ENCODE measurements at regions not wholly inside any gene's neighbourhood (a gene's known extent, or its start where the extent isn't known, plus 50 kb on each side); places are given as distances from the start of the nearest gene placed in this dataset.

GRCh38 chr21:35217504-35218060 is 168.5 kb upstream of the RUNX1 start:
- ChIA-PET POLR2A (no interaction called here), CTCF (interaction anchor here (1.4 kb wide), 1 partner anchor 12 kb away, joined by 3 read pairs; no protein-coding TSS in a partner anchor)
- H3K27me3 ChIP-seq (ENCODE audit: insufficient read depth, low read length, poor library complexity, severe bottlenecking) = no peaks in the 10 kb centered on the region
- DNase-seq = no peak
- H3K9me3 Mint-ChIP-seq = no peaks in the 10 kb centered on the region
- H3K4me3 ChIP-seq (ENCODE audit: low read length) = no peak overlapping the region
- no peaks in the 10 kb centered on the region for H3K36me3 ChIP-seq (ENCODE audit: insufficient read depth, low read length)
- no peaks in the 10 kb centered on the region for H3K9me3 ChIP-seq (ENCODE audit: low read length)
- H3K27me3 Mint-ChIP-seq = peaks cover 4% of the 10 kb centered on the region in 2 donors
- H3K4me1 ChIP-seq (ENCODE audit: insufficient read depth, low read length) = peaks cover 10% of the 10 kb centered on the region
- peaks cover 9 to 22% (median 16%) of the 10 kb centered on the region in 3 donors for H3K4me1 Mint-ChIP-seq
- H3K36me3 Mint-ChIP-seq = no peaks in the 10 kb centered on the region
- no peak overlapping the region for H3K4me3 Mint-ChIP-seq
- H3K27ac ChIP-seq (ENCODE audit: low read depth, low read length) = no peak overlapping the region
- no peak overlapping the region for H3K27ac Mint-ChIP-seq

- no peak overlapping the region for H3K27ac Mint-ChIP-seq
- H3K4me3 ChIP-seq (ENCODE audit: low read length) = no peak overlapping the region
- peaks cover 4% of the 10 kb centered on the region for H3K4me1 ChIP-seq (ENCODE audit: insufficient read depth, low read length)
- no peaks in the 10 kb centered on the region for H3K36me3 Mint-ChIP-seq
- H3K4me1 Mint-ChIP-seq = peaks cover 4 to 16% (median 10%) of the 10 kb centered on the region in 3 donors
- H3K9me3 Mint-ChIP-seq = no peaks in the 10 kb centered on the region
- no peaks in the 10 kb centered on the region for H3K9me3 ChIP-seq (ENCODE audit: low read length)
- ChIA-PET CTCF (interaction anchor here (1.4 kb wide), 1 partner anchor 12 kb away, joined by 3 read pairs; no protein-coding TSS in a partner anchor), POLR2A (no interaction called here)
- no peak overlapping the region for H3K4me3 Mint-ChIP-seq
- no peaks in the 10 kb centered on the region for H3K27me3 ChIP-seq (ENCODE audit: insufficient read depth, low read length, poor library complexity, severe bottlenecking)
- no peak overlapping the region for H3K27ac ChIP-seq (ENCODE audit: low read depth, low read length)
- no peak for DNase-seq
- H3K27me3 Mint-ChIP-seq = peaks cover 4% of the 10 kb centered on the region in 2 donors
- H3K36me3 ChIP-seq (ENCODE audit: insufficient read depth, low read length) = no peaks in the 10 kb centered on the region
Measured at GRCh38 chr21:35216996-35217395, 167.9 kb upstream of the RUNX1 start.

GRCh38 chr21:35215870-35216269 is 166.8 kb upstream of the RUNX1 start:
- no peak overlapping the region for H3K4me3 Mint-ChIP-seq
- no peak overlapping the region for H3K4me3 ChIP-seq (ENCODE audit: low read length)
- H3K27ac ChIP-seq (ENCODE audit: low read depth, low read length) = no peak overlapping the region
- DNase-seq = no peak
- no peaks in the 10 kb centered on the region for H3K9me3 ChIP-seq (ENCODE audit: low read length)
- H3K27me3 Mint-ChIP-seq = peaks cover 4 to 8% of the 10 kb centered on the region in 2 donors
- no peaks in the 10 kb centered on the region for H3K36me3 ChIP-seq (ENCODE audit: insufficient read depth, low read length)
- H3K4me1 Mint-ChIP-seq = peaks cover 0 to 4% (median under 1%) of the 10 kb centered on the region in 3 donors
- POLR2A ChIA-PET = no interaction called here
- H3K36me3 Mint-ChIP-seq = no peaks in the 10 kb centered on the region
- no peaks in the 10 kb centered on the region for H3K4me1 ChIP-seq (ENCODE audit: insufficient read depth, low read length)
- peaks cover 0 to 4% (median 0%) of the 10 kb centered on the region in 5 donors for H3K9me3 Mint-ChIP-seq
- H3K27ac Mint-ChIP-seq = no peak overlapping the region
- H3K27me3 ChIP-seq (ENCODE audit: insufficient read depth, low read length, poor library complexity, severe bottlenecking) = no peaks in the 10 kb centered on the region
- CTCF ChIA-PET = interaction anchor here (1.6 kb wide), 1 partner anchor 10 kb away, joined by 4 read pairs; no protein-coding TSS in a partner anchor

- POLR2A ChIA-PET = no interaction called here
Measured at GRCh38 chr21:35212393-35213127, 163.5 kb upstream of the RUNX1 start.

GRCh38 chr21:35211782-35212181 is 162.7 kb upstream of the RUNX1 start:
- Histone ChIP-seq H3K36me3 (ENCODE audit: insufficient read depth, low read length) (no peaks in the 10 kb centered on the region), H3K4me1 (ENCODE audit: insufficient read depth, low read length) (no peaks in the 10 kb centered on the region), H3K4me3 (ENCODE audit: low read length) (no peak overlapping the region), H3K27ac (ENCODE audit: low read depth, low read length) (no peak overlapping the region), H3K9me3 (ENCODE audit: low read length) (no peaks in the 10 kb centered on the region), H3K27me3 (ENCODE audit: insufficient read depth, low read length, poor library complexity, severe bottlenecking) (no peaks in the 10 kb centered on the region)
- no peak overlapping the region for H3K4me3 Mint-ChIP-seq
- peaks cover 4 to 18% (median 11%) of the 10 kb centered on the region in 5 donors for H3K9me3 Mint-ChIP-seq
- peaks cover 0 to 4% (median 0%) of the 10 kb centered on the region in 3 donors for H3K36me3 Mint-ChIP-seq
- no peak for DNase-seq
- H3K4me1 Mint-ChIP-seq = no peaks in the 10 kb centered on the region
- POLR2A ChIA-PET = no interaction called here
- no peak overlapping the region for H3K27ac Mint-ChIP-seq
- CTCF ChIA-PET = no interaction called here
- H3K27me3 Mint-ChIP-seq = peaks cover 9 to 29% of the 10 kb centered on the region in 2 donors

More at GRCh38 chr21:35212393-35213127, 163.5 kb upstream of the RUNX1 start:
- H3K9me3 Mint-ChIP-seq = peaks cover 4 to 18% (median 11%) of the 10 kb centered on the region in 5 donors
- no peak for DNase-seq
- H3K27ac ChIP-seq (ENCODE audit: low read depth, low read length) = no peak overlapping the region
- H3K27me3 ChIP-seq (ENCODE audit: insufficient read depth, low read length, poor library complexity, severe bottlenecking) = no peaks in the 10 kb centered on the region
- no peak overlapping the region for H3K27ac Mint-ChIP-seq
- no peaks in the 10 kb centered on the region for H3K9me3 ChIP-seq (ENCODE audit: low read length)
- CTCF ChIA-PET = no interaction called here
- H3K4me3 ChIP-seq (ENCODE audit: low read length) = no peak overlapping the region
- peaks cover 9 to 27% of the 10 kb centered on the region in 2 donors for H3K27me3 Mint-ChIP-seq
- peaks cover 0 to 4% (median 0%) of the 10 kb centered on the region in 3 donors for H3K36me3 Mint-ChIP-seq
- no peak overlapping the region for H3K4me3 Mint-ChIP-seq
- no peaks in the 10 kb centered on the region for H3K36me3 ChIP-seq (ENCODE audit: insufficient read depth, low read length)
- H3K4me1 ChIP-seq (ENCODE audit: insufficient read depth, low read length) = no peaks in the 10 kb centered on the region
- H3K4me1 Mint-ChIP-seq = no peaks in the 10 kb centered on the region

GRCh38 chr21:35210093-35210492 is 161.0 kb upstream of the RUNX1 start:
- ChIA-PET CTCF (no interaction called here), POLR2A (interaction anchor here (0.6 kb wide), 1 partner anchor 171 kb away, joined by 4 read pairs; no protein-coding TSS in a partner anchor)
- Histone ChIP-seq H3K27me3 (ENCODE audit: insufficient read depth, low read length, poor library complexity, severe bottlenecking) (no peaks in the 10 kb centered on the region), H3K36me3 (ENCODE audit: insufficient read depth, low read length) (no peaks in the 10 kb centered on the region), H3K27ac (ENCODE audit: low read depth, low read length) (no peak overlapping the region), H3K4me3 (ENCODE audit: low read length) (no peak overlapping the region), H3K9me3 (ENCODE audit: low read length) (no peaks in the 10 kb centered on the region), H3K4me1 (ENCODE audit: insufficient read depth, low read length) (peaks cover 10% of the 10 kb centered on the region)
- H3K27ac Mint-ChIP-seq = no peak overlapping the region
- peaks cover 9 to 38% of the 10 kb centered on the region in 2 donors for H3K27me3 Mint-ChIP-seq
- peaks cover 3 to 12% (median 10%) of the 10 kb centered on the region in 3 donors for H3K4me1 Mint-ChIP-seq
- no peak for DNase-seq
- peaks cover 0 to 4% (median 0%) of the 10 kb centered on the region in 3 donors for H3K36me3 Mint-ChIP-seq
- peaks cover 4 to 18% (median 11%) of the 10 kb centered on the region in 5 donors for H3K9me3 Mint-ChIP-seq
- no peak overlapping the region for H3K4me3 Mint-ChIP-seq

- DNase-seq = no peak
- no peaks in the 10 kb centered on the region for H3K27me3 ChIP-seq (ENCODE audit: insufficient read depth, low read length, poor library complexity, severe bottlenecking)
- Mint-ChIP-seq H3K9me3 (peaks cover 4 to 18% (median 11%) of the 10 kb centered on the region in 5 donors), H3K36me3 (peaks cover 0 to 4% (median 0%) of the 10 kb centered on the region in 3 donors), H3K4me3 (no peak overlapping the region), H3K27ac (no peak overlapping the region), H3K27me3 (peaks cover 9 to 45% of the 10 kb centered on the region in 2 donors), H3K4me1 (peaks cover 5 to 20% (median 16%) of the 10 kb centered on the region in 3 donors)
- ChIA-PET CTCF (interaction anchor here (1.5 kb wide), 1 partner anchor 157 kb away, joined by 4 read pairs; no protein-coding TSS in a partner anchor), POLR2A (no interaction called here)
- H3K9me3 ChIP-seq (ENCODE audit: low read length) = no peaks in the 10 kb centered on the region
- peaks cover 10% of the 10 kb centered on the region for H3K4me1 ChIP-seq (ENCODE audit: insufficient read depth, low read length)
- no peak overlapping the region for H3K27ac ChIP-seq (ENCODE audit: low read depth, low read length)
- H3K4me3 ChIP-seq (ENCODE audit: low read length) = no peak overlapping the region
- no peaks in the 10 kb centered on the region for H3K36me3 ChIP-seq (ENCODE audit: insufficient read depth, low read length)
Measured at GRCh38 chr21:35208810-35209517, 159.9 kb upstream of the RUNX1 start.

Data from CD8-positive, alpha-beta memory T cell (primary cell).